PC-9 (cell line): ENCODE measurements at regions not wholly inside any gene's neighbourhood (a gene's known extent, or its start where the extent isn't known, plus 50 kb on each side); places are given as distances from the start of the nearest gene placed in this dataset.

Source experiments
- BruUV-seq: library from RNA; stranded (reverse); fragments of 400-500 nt; replicated peaks from 2 replicates; lab custom pipeline; 2021; lab: Mats Ljungman, UMichigan
- CTCF ChIA-PET: fragments of 300-600 bp; sonication (Branson Sonifier 250); formaldehyde crosslinking; loops from one replicate; lab custom pipeline; 2022; ENCODE audit warnings: antibody characterized with exemption; lab: Charles Lee
- POLR2A ChIA-PET: fragments of 300-600 bp; sonication (Branson Sonifier 250); formaldehyde crosslinking; loops from one replicate; lab custom pipeline; 2022; ENCODE audit warnings: antibody characterized with exemption; ENCODE audit not compliant: unreplicated experiment; lab: Charles Lee
- DNase-seq, 2 experiments: peaks; one replicate each; pipeline versions ENCODE4 v3.0.0 to v3.0.0-alpha.2; 2015 to 2022; ENCODE audit warnings: mixed read lengths in 1 of 2
- H2AFZ ChIP-seq: fragments of 200-600 bp; sonication (generic); 2 replicates; pipeline ENCODE4 v1.8.1; 2017; ENCODE audit warnings: antibody characterized with exemption
- H3F3A ChIP-seq: fragments of 200-600 bp; sonication (generic); 2 replicates; pipeline ENCODE4 v1.8.1; 2017; ENCODE audit warnings: antibody characterized with exemption, mild to moderate bottlenecking, low read depth; ENCODE audit not compliant: insufficient read depth
- H3K27ac ChIP-seq: fragments of 200-600 bp; sonication (generic); 2 replicates; pipeline ENCODE4 v1.6.1; 2016; ENCODE audit warnings: mixed run types
- H3K27me3 ChIP-seq: fragments of 200-600 bp; sonication (generic); 2 replicates; pipeline ENCODE4 v1.6.1; 2016; ENCODE audit warnings: low read depth, mixed run types; ENCODE audit not compliant: insufficient read depth
- H3K36me3 ChIP-seq: fragments of 200-600 bp; sonication (generic); 2 replicates; pipeline ENCODE4 v1.6.1; 2016; ENCODE audit warnings: low read depth, mixed run types
- H3K4me1 ChIP-seq: fragments of 200-600 bp; sonication (generic); replicated peaks from 2 replicates; pipeline ENCODE4 v1.6.1; 2016; ENCODE audit warnings: mixed run types; ENCODE audit not compliant: insufficient read depth
- H3K4me2 ChIP-seq: fragments of 200-600 bp; sonication (generic); 2 replicates; pipeline ENCODE4 v1.6.1; 2017; ENCODE audit warnings: mixed run types
- H3K4me3 ChIP-seq: fragments of 200-600 bp; sonication (generic); 2 replicates; pipeline ENCODE4 v1.6.1; 2016; ENCODE audit warnings: mixed run types
- H3K79me2 ChIP-seq: fragments of 200-600 bp; sonication (generic); 2 replicates; pipeline ENCODE4 v1.6.1; 2017; ENCODE audit warnings: low read depth, mixed run types
- H3K9me2 ChIP-seq: fragments of 200-600 bp; sonication (generic); 2 replicates; pipeline ENCODE4 v1.8.1; 2017; ENCODE audit warnings: mild to moderate bottlenecking; ENCODE audit not compliant: insufficient read depth
- H3K9me3 ChIP-seq: fragments of 200-600 bp; sonication (generic); 2 replicates; pipeline ENCODE4 v1.8.1; 2016; ENCODE audit warnings: low read depth; ENCODE audit not compliant: insufficient read depth
- H4K20me1 ChIP-seq: fragments of 200-600 bp; sonication (generic); 2 replicates; pipeline ENCODE4 v1.8.1; 2017; ENCODE audit not compliant: insufficient read depth
- CTCF ChIP-seq: fragments of 200-600 bp; sonication (generic); conservative IDR thresholded peaks from 2 replicates; pipeline ENCODE4 v1.6.1; 2017; ENCODE audit warnings: mixed run types, antibody characterized with exemption, mild to moderate bottlenecking, moderate library complexity
- EZH2 ChIP-seq: fragments of 200-600 bp; sonication (generic); IDR thresholded peaks from 2 replicates; pipeline ENCODE4 v1.8.0; 2017; ENCODE audit warnings: antibody characterized with exemption, low read depth
- intact Hi-C: fragments of 100-400 bp; cut with micrococcal nuclease; formaldehyde crosslinking; loops from one replicate; pipeline ENCODE4 v1.10.0; 2022; ENCODE audit not compliant: unreplicated experiment

- DNase-seq = no peak
- no TSS peak for BruUV-seq
- ChIA-PET POLR2A (no interaction called here), CTCF (no interaction called here)
- no peaks in the 10 kb centered on the region for H3K79me2 ChIP-seq
- no peaks in the 10 kb centered on the region for H3K4me1 ChIP-seq
- no peak overlapping the region for H2AFZ ChIP-seq
- H3K27me3 ChIP-seq = peaks cover 84% of the 10 kb centered on the region
- H3K9me3 ChIP-seq = no peaks in the 10 kb centered on the region
- H3K9me2 ChIP-seq = no peaks in the 10 kb centered on the region
- TF ChIP-seq CTCF (no peak), EZH2 (no peak)
- no peaks in the 10 kb centered on the region for H4K20me1 ChIP-seq
- no peak overlapping the region for H3K4me2 ChIP-seq
- no peak overlapping the region for H3K4me3 ChIP-seq
- H3F3A ChIP-seq = no peaks in the 10 kb centered on the region
- no peaks in the 10 kb centered on the region for H3K36me3 ChIP-seq
- H3K27ac ChIP-seq = no peak overlapping the region
- intact Hi-C loops = no loop called here
Measured at GRCh38 chr6:165806126-165806810, 143.2 kb upstream of the PDE10A start.

- Histone ChIP-seq H3K4me3 (no peak overlapping the region), H3K9me3 (no peaks in the 10 kb centered on the region), H3K79me2 (no peaks in the 10 kb centered on the region), H4K20me1 (no peaks in the 10 kb centered on the region), H3F3A (no peaks in the 10 kb centered on the region), H3K36me3 (no peaks in the 10 kb centered on the region), H3K27me3 (peaks cover 82% of the 10 kb centered on the region), H3K27ac (no peak overlapping the region), H3K4me2 (no peak overlapping the region), H3K9me2 (no peaks in the 10 kb centered on the region), H2AFZ (no peak overlapping the region), H3K4me1 (no peaks in the 10 kb centered on the region)
- intact Hi-C loops = no loop called here
- TF ChIP-seq EZH2 (no peak), CTCF (no peak)
- ChIA-PET POLR2A (no interaction called here), CTCF (no interaction called here)
- BruUV-seq = no TSS peak
- no peak for DNase-seq
Measured at GRCh38 chr6:165805636-165806035, 142.6 kb upstream of the PDE10A start.

- DNase-seq = no peak
- Histone ChIP-seq H3K27me3 (peaks cover 83% of the 10 kb centered on the region), H3K36me3 (no peaks in the 10 kb centered on the region), H3F3A (no peaks in the 10 kb centered on the region), H3K4me2 (no peak overlapping the region), H4K20me1 (no peaks in the 10 kb centered on the region), H3K4me1 (no peaks in the 10 kb centered on the region), H3K9me2 (no peaks in the 10 kb centered on the region), H3K27ac (no peak overlapping the region), H3K79me2 (no peaks in the 10 kb centered on the region), H2AFZ (no peak overlapping the region), H3K9me3 (no peaks in the 10 kb centered on the region), H3K4me3 (no peak overlapping the region)
- TF ChIP-seq CTCF = no peak
- no peak for TF ChIP-seq EZH2
- intact Hi-C loops = no loop called here
- ChIA-PET CTCF (no interaction called here), POLR2A (no interaction called here)
- BruUV-seq = no TSS peak
Measured at GRCh38 chr6:165805067-165805555, 142.1 kb upstream of the PDE10A start.
